ENCODE measurements at regions not wholly inside any gene's neighbourhood (a gene's known extent, or its start where the extent isn't known, plus 50 kb on each side); places are given as distances from the start of the nearest gene placed in this dataset.

GRCh38 chr4:13903901-13904300, 276.4 kb upstream of the BOD1L1 start:
- intact Hi-C loops (cut with DNase I; ENCODE audit: low total_unique reads) = no loop called here
- H3K4me1 ChIP-seq = no peaks in the 10 kb centered on the region
- no peak for TF ChIP-seq POLR2AphosphoS5 (IDR thresholded peaks at IDR 0.05)
- TF ChIP-seq, protein P1, sequence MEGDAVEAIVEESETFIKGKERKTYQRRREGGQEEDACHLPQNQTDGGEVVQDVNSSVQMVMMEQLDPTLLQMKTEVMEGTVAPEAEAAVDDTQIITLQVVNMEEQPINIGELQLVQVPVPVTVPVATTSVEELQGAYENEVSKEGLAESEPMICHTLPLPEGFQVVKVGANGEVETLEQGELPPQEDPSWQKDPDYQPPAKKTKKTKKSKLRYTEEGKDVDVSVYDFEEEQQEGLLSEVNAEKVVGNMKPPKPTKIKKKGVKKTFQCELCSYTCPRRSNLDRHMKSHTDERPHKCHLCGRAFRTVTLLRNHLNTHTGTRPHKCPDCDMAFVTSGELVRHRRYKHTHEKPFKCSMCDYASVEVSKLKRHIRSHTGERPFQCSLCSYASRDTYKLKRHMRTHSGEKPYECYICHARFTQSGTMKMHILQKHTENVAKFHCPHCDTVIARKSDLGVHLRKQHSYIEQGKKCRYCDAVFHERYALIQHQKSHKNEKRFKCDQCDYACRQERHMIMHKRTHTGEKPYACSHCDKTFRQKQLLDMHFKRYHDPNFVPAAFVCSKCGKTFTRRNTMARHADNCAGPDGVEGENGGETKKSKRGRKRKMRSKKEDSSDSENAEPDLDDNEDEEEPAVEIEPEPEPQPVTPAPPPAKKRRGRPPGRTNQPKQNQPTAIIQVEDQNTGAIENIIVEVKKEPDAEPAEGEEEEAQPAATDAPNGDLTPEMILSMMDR (IDR thresholded peaks at IDR 0.05 in 8 of 11, conservative IDR thresholded peaks at IDR 0.05 in 3 of 11) = no peak
- TF ChIP-seq POLR2A (IDR thresholded peaks at IDR 0.05) = no peak
- no peaks in the 10 kb centered on the region for H3K27me3 ChIP-seq (replicated peaks in 1 of 7)
- H3K27ac ChIP-seq = no peak overlapping the region
- 74 to 93% (median 84%) methylated on average over 6 of the region's 6 CpGs for WGBS, 5 donors
- no peaks in the 10 kb centered on the region for H3K36me3 ChIP-seq
- no peaks in the 10 kb centered on the region for H3K9me3 ChIP-seq
- DNase-seq = no peak
- no peak overlapping the region for H3K4me3 ChIP-seq

DNA sequence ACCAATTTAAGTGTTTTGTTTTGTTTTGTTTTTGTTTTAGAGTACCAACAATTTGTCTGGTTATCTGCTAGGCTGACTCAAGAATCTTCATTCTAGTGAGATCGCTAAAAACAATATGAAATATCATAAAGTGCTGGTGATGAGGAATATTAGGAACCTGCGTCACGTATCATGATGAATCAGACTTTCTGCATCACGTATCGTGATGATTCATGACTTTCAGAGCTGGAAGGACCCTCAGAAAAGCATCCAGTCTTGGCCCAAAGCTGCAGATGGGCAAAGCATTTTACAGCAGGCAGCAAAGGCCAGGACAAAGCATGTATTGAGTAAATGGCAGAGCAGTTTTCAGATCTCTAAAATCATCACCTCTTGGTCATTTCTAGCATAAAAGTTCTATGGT, 278.0 kb upstream of the BOD1L1 start:
- DNase-seq = no peak
- intact Hi-C loops (cut with DNase I; ENCODE audit: low total_unique reads) = no loop called here
- Histone ChIP-seq H3K9me3 (no peaks in the 10 kb centered on the region), H3K4me1 (no peaks in the 10 kb centered on the region), H3K36me3 (no peaks in the 10 kb centered on the region), H3K27me3 (replicated peaks in 1 of 7) (no peaks in the 10 kb centered on the region), H3K4me3 (no peak overlapping the region), H3K27ac (no peak overlapping the region)
- 85 to 95% (median 86%) methylated on average over 5 of the region's 5 CpGs for WGBS, 5 donors
- TF ChIP-seq POLR2A (IDR thresholded peaks at IDR 0.05) (no peak), POLR2AphosphoS5 (IDR thresholded peaks at IDR 0.05) (no peak)
- TF ChIP-seq, protein P1 (IDR thresholded peaks at IDR 0.05 in 8 of 11, conservative IDR thresholded peaks at IDR 0.05 in 3 of 11) = no peak

- 93 to 99% (median 94%) methylated on average over 3 of the region's 3 CpGs for WGBS, 5 donors
- intact Hi-C loops (cut with DNase I; ENCODE audit: low total_unique reads) = no loop called here
- DNase-seq = no peak
Measured at GRCh38 chr4:13906727-13907126, 279.2 kb upstream of the BOD1L1 start.

DNA sequence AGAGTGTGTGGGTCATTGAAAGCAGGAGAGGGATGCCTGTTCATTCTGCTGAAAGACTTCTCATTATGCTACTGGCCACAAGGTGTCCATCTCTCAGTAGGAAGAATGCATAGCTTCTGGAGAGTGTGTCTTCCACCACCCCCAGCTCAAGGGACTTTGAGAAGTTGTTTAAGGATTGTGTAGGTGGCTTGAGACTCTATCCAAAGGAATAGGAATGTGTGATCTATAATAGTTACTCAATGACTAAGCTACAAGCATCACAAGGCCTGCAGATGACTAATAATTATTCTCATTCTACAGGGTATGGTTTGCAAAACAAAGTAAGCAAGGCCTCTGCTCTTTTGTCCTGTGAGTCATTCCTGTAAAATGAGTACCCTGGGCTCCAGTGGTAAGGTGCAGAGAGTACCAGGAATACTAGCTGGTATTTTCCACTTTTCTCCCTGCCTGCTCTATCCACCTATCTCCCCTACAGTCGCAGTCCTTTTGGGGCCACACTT, 279.8 kb upstream of the BOD1L1 start:
- Histone ChIP-seq H3K27me3 (replicated peaks in 1 of 7) (no peaks in the 10 kb centered on the region), H3K4me1 (no peaks in the 10 kb centered on the region), H3K9me3 (no peaks in the 10 kb centered on the region), H3K36me3 (no peaks in the 10 kb centered on the region), H3K27ac (no peak overlapping the region), H3K4me3 (no peak overlapping the region)
- 83 to 96% (median 93%) methylated on average over 1 of the region's 1 CpG for WGBS, 5 donors
- TF ChIP-seq POLR2AphosphoS5 (IDR thresholded peaks at IDR 0.05) (no peak), POLR2A (IDR thresholded peaks at IDR 0.05) (no peak)
- TF ChIP-seq, protein P1 (IDR thresholded peaks at IDR 0.05 in 8 of 11, conservative IDR thresholded peaks at IDR 0.05 in 3 of 11) = no peak
- DNase-seq = no peak
- intact Hi-C loops (cut with DNase I; ENCODE audit: low total_unique reads) = no loop called here

More at GRCh38 chr4:13906727-13907126, 279.2 kb upstream of the BOD1L1 start:
- Histone ChIP-seq H3K9me3 (no peaks in the 10 kb centered on the region), H3K4me1 (no peaks in the 10 kb centered on the region), H3K27me3 (replicated peaks in 1 of 7) (no peaks in the 10 kb centered on the region), H3K36me3 (no peaks in the 10 kb centered on the region), H3K4me3 (no peak overlapping the region), H3K27ac (no peak overlapping the region)
- TF ChIP-seq, protein P1 (IDR thresholded peaks at IDR 0.05 in 8 of 11, conservative IDR thresholded peaks at IDR 0.05 in 3 of 11) = no peak
- no peak for TF ChIP-seq POLR2A (IDR thresholded peaks at IDR 0.05)
- TF ChIP-seq POLR2AphosphoS5 (IDR thresholded peaks at IDR 0.05) = no peak

Measured in spleen (tissue), 11 donors.